Neural progenitor cell (in vitro differentiated cells): ENCODE measurements at regions not wholly inside any gene's neighbourhood (a gene's known extent, or its start where the extent isn't known, plus 50 kb on each side); places are given as distances from the start of the nearest gene placed in this dataset.

Experiments used
- CTCF ChIP-seq: fragments of 200-600 bp; sonication (generic); IDR thresholded peaks from 2 replicates; pipeline ENCODE4 v1.5.1; 2017; ENCODE audit warnings: antibody characterized with exemption, mild to moderate bottlenecking
- EZH2 ChIP-seq: fragments of 200-600 bp; sonication (generic); IDR thresholded peaks from 2 replicates; pipeline ENCODE4 v1.6.1; 2017; ENCODE audit warnings: antibody characterized with exemption, mild to moderate bottlenecking, moderate library complexity
- EZH2phosphoT487 ChIP-seq: fragments of 200-600 bp; sonication (generic); IDR thresholded peaks from 2 replicates; pipeline ENCODE4 v1.6.1; 2017; ENCODE audit warnings: antibody characterized with exemption

DNA sequence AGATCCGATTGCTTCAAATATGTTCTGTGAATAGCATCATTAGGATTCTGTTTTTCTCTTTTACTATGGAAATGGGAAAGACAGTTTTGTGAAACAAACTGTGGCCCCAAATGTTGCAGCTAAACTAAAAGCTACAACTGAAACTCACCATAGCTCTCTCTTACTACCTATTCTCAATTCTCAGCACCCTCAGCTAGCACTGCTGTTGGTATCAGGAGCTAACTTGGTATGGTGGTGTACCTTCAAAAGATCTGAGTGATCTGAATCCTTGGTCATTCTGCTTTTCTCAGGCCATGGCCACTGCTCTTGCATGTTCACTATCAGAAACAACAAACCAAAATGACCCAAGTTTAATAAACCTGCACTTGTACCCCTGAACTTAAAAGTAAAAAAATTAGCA, 1208.0 kb downstream of the SORCS1 start:
- TF ChIP-seq CTCF (no peak), EZH2 (no peak), EZH2phosphoT487 (no peak)
